HG02852 (cell line): ENCODE measurements at regions not wholly inside any gene's neighbourhood (a gene's known extent, or its start where the extent isn't known, plus 50 kb on each side); places are given as distances from the start of the nearest gene placed in this dataset.
"Not testable (repeated sequence)": the region's sequence is repeated elsewhere in the genome, so short reads cannot be mapped to it uniquely, and the experiment has no call there.

ENCODE experiments used
- ATAC-seq: cut with Tn5 transposase; IDR thresholded peaks from one replicate; pipeline ENCODE4 v1.9.1; 2021; ENCODE audit warnings: mild to moderate bottlenecking, moderate library complexity; ENCODE audit not compliant: unreplicated experiment

- ATAC-seq, result no peak
Measured at GRCh38 chr12:104906695-104907094, 51.4 kb downstream of the SLC41A2 start.

GRCh38 chr12:104905446-104905845, 52.6 kb downstream of the SLC41A2 start:
- not testable (repeated sequence) for ATAC-seq

GRCh38 chr12:104903648-104904423, 54.3 kb downstream of the SLC41A2 start:
- no peak for ATAC-seq

- ATAC-seq, result no peak
Measured at GRCh38 chr12:104902125-104902524, 56.0 kb downstream of the SLC41A2 start.

- ATAC-seq, result no peak
Measured at GRCh38 chr12:104896710-104897109, 61.4 kb downstream of the SLC41A2 start.

GRCh38 chr12:104896146-104896545, 61.9 kb downstream of the SLC41A2 start:
- ATAC-seq, result no peak

- no peak for ATAC-seq
Measured at GRCh38 chr12:104895415-104895814, 62.7 kb downstream of the SLC41A2 start.

- no peak for ATAC-seq
Measured at GRCh38 chr12:104890476-104891096, 67.5 kb downstream of the SLC41A2 start.

- ATAC-seq, result no peak
Measured at GRCh38 chr12:104889735-104890134, 68.4 kb downstream of the SLC41A2 start.

GRCh38 chr12:104888892-104889291, 69.2 kb downstream of the SLC41A2 start:
- no peak for ATAC-seq

GRCh38 chr12:104888481-104888880, 69.6 kb downstream of the SLC41A2 start:
- ATAC-seq, result no peak

GRCh38 chr12:104887452-104887851, 70.6 kb downstream of the SLC41A2 start:
- ATAC-seq, result no peak

- ATAC-seq, result no peak
Measured at GRCh38 chr12:104886418-104887401, 71.4 kb downstream of the SLC41A2 start.

- ATAC-seq, result not testable (repeated sequence)
Measured at GRCh38 chr12:104878858-104879257, 79.2 kb downstream of the SLC41A2 start.

GRCh38 chr12:104877103-104877705, 80.9 kb downstream of the SLC41A2 start:
- ATAC-seq, result no peak

GRCh38 chr12:104873374-104873773, 84.7 kb downstream of the SLC41A2 start:
- ATAC-seq, result no peak

- ATAC-seq, result no peak
Measured at GRCh38 chr12:104870797-104871196, 87.3 kb downstream of the SLC41A2 start.

GRCh38 chr12:104866291-104866690, 91.8 kb downstream of the SLC41A2 start:
- no peak for ATAC-seq

- peak; percentile 93 for ATAC-seq
Measured at GRCh38 chr12:104865080-104865479, 93.0 kb downstream of the SLC41A2 start.

GRCh38 chr12:104864668-104865067, 93.4 kb downstream of the SLC41A2 start:
- ATAC-seq, result no peak
